ENCODE measurements at regions not wholly inside any gene's neighbourhood (a gene's known extent, or its start where the extent isn't known, plus 50 kb on each side); places are given as distances from the start of the nearest gene placed in this dataset.

- H3K27me3 ChIP-seq (ENCODE audit: control insufficient read depth, insufficient read depth, low read length): no peaks in the 10 kb centered on the region
- no peaks in the 10 kb centered on the region for H3K36me3 ChIP-seq (ENCODE audit: control insufficient read depth, insufficient read depth, low read length)
- no peak overlapping the region for H3K27ac ChIP-seq (ENCODE audit: low read depth, low read length)
- no peak overlapping the region for H3K4me3 ChIP-seq (ENCODE audit: low read depth, low read length)
- H3K4me1 ChIP-seq (ENCODE audit: control insufficient read depth, insufficient read depth, low read length): no peaks in the 10 kb centered on the region
- no peaks in the 10 kb centered on the region for H3K9me3 ChIP-seq (ENCODE audit: control insufficient read depth, insufficient read depth, low read length)
- H3K9ac ChIP-seq (ENCODE audit: low read depth, low read length): no peak overlapping the region
These were observed 92.4 kb upstream of the EYS start for GRCh38 chr6:65799389-65799788.

DNA sequence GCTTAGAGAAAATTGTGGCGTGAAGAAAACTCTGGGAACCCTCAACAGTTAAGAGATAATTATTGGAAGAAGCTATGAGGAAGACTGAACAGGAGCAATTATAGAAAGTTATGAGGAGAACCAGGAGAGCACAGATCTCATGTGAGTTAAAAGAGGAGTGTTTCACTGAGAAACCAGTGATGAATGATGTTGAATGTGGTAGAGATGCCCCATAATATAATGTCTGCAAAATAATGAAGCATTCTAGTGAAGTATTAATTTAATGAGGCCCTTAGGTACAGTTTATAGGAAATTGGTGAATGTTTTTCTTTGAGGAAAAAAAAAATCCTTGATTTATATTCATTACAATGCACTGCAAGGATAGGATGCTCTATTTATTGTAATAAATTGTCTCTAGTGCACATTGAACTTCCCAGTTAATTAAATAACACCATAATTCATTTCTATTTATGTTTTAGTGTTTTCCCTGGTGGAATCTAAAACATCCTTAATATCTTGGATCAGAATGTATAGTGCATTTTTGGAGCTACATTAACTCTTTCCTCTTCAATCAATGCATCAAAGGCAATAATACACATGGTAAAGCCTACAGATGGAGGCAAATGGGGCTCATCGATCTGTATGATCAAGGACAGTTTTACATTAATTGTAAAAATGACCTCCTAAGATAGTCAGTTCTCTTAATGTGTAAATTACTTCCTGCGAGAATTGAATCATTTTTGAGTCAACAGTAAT lies 91.4 kb upstream of the EYS start:
- no peaks in the 10 kb centered on the region for H3K9me3 ChIP-seq (ENCODE audit: control insufficient read depth, insufficient read depth, low read length)
- H3K36me3 ChIP-seq (ENCODE audit: control insufficient read depth, insufficient read depth, low read length): no peaks in the 10 kb centered on the region
- no peaks in the 10 kb centered on the region for H3K27me3 ChIP-seq (ENCODE audit: control insufficient read depth, insufficient read depth, low read length)
- H3K4me3 ChIP-seq (ENCODE audit: low read depth, low read length): no peak overlapping the region
- no peak overlapping the region for H3K27ac ChIP-seq (ENCODE audit: low read depth, low read length)
- H3K9ac ChIP-seq (ENCODE audit: low read depth, low read length): no peak overlapping the region
- H3K4me1 ChIP-seq (ENCODE audit: control insufficient read depth, insufficient read depth, low read length): no peaks in the 10 kb centered on the region

DNA sequence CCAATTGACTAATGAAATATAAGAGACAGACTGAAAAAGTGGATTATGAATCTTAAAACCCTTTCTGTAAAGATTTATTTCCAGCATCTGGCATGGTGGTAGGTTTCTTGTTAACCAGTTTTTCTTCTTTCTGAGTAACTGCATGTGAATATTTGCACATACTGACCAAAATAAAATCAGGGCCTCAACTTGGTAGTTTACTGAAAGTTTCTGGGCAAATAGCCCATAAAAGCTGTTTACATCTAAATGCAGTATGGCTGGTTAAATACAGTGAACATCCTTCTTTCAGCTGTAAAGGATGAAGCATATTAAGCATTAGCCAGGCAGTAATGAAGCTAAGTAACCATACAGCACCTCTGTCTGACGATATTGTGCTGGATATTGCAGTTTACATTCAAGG lies 83.6 kb upstream of the EYS start:
- Histone ChIP-seq H3K9me3 (ENCODE audit: control insufficient read depth, insufficient read depth, low read length) (no peaks in the 10 kb centered on the region), H3K27me3 (ENCODE audit: control insufficient read depth, insufficient read depth, low read length) (no peaks in the 10 kb centered on the region), H3K36me3 (ENCODE audit: control insufficient read depth, insufficient read depth, low read length) (no peaks in the 10 kb centered on the region), H3K27ac (ENCODE audit: low read depth, low read length) (no peak overlapping the region), H3K4me3 (ENCODE audit: low read depth, low read length) (no peak overlapping the region), H3K9ac (ENCODE audit: low read depth, low read length) (no peak overlapping the region), H3K4me1 (ENCODE audit: control insufficient read depth, insufficient read depth, low read length) (no peaks in the 10 kb centered on the region)

- no peaks in the 10 kb centered on the region for H3K36me3 ChIP-seq (ENCODE audit: control insufficient read depth, insufficient read depth, low read length)
- H3K9ac ChIP-seq (ENCODE audit: low read depth, low read length): no peak overlapping the region
- no peaks in the 10 kb centered on the region for H3K27me3 ChIP-seq (ENCODE audit: control insufficient read depth, insufficient read depth, low read length)
- H3K4me3 ChIP-seq (ENCODE audit: low read depth, low read length): no peak overlapping the region
- no peak overlapping the region for H3K27ac ChIP-seq (ENCODE audit: low read depth, low read length)
- H3K9me3 ChIP-seq (ENCODE audit: control insufficient read depth, insufficient read depth, low read length): no peaks in the 10 kb centered on the region
- H3K4me1 ChIP-seq (ENCODE audit: control insufficient read depth, insufficient read depth, low read length): no peaks in the 10 kb centered on the region
These were observed 80.8 kb upstream of the EYS start for GRCh38 chr6:65787787-65788186.

DNA sequence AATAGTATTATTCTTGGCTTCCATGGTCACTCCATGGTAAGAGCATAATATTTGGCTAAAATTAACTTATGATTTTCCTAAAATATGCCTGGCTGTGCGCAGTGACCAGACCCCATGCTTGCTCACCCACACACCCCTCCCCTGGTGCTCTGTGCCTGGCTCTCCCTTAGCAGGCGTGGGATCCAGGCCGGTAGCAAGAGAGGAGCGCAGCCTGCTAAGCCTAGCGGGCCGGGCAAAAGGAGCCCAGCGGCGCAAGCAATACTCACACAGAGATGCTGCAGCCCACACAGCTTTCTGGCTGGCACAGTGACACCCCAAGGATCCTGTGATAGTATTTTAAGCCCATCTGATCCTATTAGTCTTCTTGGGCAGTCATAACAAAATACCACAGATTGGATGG lies 79.8 kb upstream of the EYS start:
- Histone ChIP-seq H3K9ac (ENCODE audit: low read depth, low read length) (no peak overlapping the region), H3K27me3 (ENCODE audit: control insufficient read depth, insufficient read depth, low read length) (no peaks in the 10 kb centered on the region), H3K4me3 (ENCODE audit: low read depth, low read length) (no peak overlapping the region), H3K27ac (ENCODE audit: low read depth, low read length) (no peak overlapping the region), H3K36me3 (ENCODE audit: control insufficient read depth, insufficient read depth, low read length) (no peaks in the 10 kb centered on the region), H3K9me3 (ENCODE audit: control insufficient read depth, insufficient read depth, low read length) (no peaks in the 10 kb centered on the region), H3K4me1 (ENCODE audit: control insufficient read depth, insufficient read depth, low read length) (no peaks in the 10 kb centered on the region)

DNA sequence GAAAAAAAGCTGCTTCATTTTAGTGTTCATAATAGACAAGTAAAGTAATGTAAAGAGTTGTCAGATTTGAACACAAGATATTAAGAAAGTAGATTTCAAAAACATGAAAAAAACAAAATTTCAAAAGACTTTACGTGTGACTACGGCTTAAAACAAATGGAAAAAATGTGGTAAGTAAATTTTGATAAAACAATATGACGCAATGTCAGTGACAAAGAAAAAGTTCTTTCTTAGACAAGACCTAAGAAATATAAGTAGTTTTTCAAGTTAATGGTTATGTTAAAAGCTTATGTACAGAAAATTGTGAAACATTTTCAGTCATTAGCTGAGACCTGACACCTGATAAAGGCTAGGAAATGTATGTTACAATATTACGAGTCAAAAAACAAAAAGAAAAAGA lies 73.7 kb upstream of the EYS start:
- no peaks in the 10 kb centered on the region for H3K36me3 ChIP-seq (ENCODE audit: control insufficient read depth, insufficient read depth, low read length)
- H3K9ac ChIP-seq (ENCODE audit: low read depth, low read length): no peak overlapping the region
- H3K4me3 ChIP-seq (ENCODE audit: low read depth, low read length): no peak overlapping the region
- no peaks in the 10 kb centered on the region for H3K9me3 ChIP-seq (ENCODE audit: control insufficient read depth, insufficient read depth, low read length)
- no peak overlapping the region for H3K27ac ChIP-seq (ENCODE audit: low read depth, low read length)
- no peaks in the 10 kb centered on the region for H3K27me3 ChIP-seq (ENCODE audit: control insufficient read depth, insufficient read depth, low read length)
- H3K4me1 ChIP-seq (ENCODE audit: control insufficient read depth, insufficient read depth, low read length): peaks cover 3% of the 10 kb centered on the region; the same call in 1 of the 2 replicates

DNA sequence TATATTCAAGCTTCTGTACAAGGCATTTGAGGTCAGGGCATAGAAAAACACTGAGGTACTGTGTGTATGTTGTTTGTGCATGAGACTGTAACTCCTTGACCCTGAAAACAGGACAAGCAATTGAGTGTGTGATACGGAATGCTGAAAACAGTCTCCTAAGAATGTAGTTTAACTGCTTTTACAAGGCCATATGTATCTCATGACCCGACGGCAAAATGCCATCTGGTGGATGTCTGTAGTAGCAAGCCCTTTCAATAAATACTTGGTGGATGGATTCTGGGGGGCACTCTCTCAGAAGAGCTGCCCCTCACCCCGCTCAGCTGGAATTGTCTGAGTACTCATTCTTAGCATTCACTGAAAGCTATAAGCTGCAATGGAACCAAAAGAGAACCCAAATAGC lies 69.3 kb upstream of the EYS start:
- H3K36me3 ChIP-seq (ENCODE audit: control insufficient read depth, insufficient read depth, low read length): no peaks in the 10 kb centered on the region

GRCh38 chr6:65771946-65772345 lies 64.9 kb upstream of the EYS start:
- Histone ChIP-seq H3K4me3 (ENCODE audit: low read depth, low read length) (no peak overlapping the region), H3K27me3 (ENCODE audit: control insufficient read depth, insufficient read depth, low read length) (no peaks in the 10 kb centered on the region), H3K27ac (ENCODE audit: low read depth, low read length) (no peak overlapping the region), H3K4me1 (ENCODE audit: control insufficient read depth, insufficient read depth, low read length) (peaks cover 7% of the 10 kb centered on the region), H3K9ac (ENCODE audit: low read depth, low read length) (no peak overlapping the region), H3K9me3 (ENCODE audit: control insufficient read depth, insufficient read depth, low read length) (no peaks in the 10 kb centered on the region), H3K36me3 (ENCODE audit: control insufficient read depth, insufficient read depth, low read length) (no peaks in the 10 kb centered on the region)

More for the DNA sequence above, 69.3 kb upstream of the EYS start:
- no peaks in the 10 kb centered on the region for H3K9me3 ChIP-seq (ENCODE audit: control insufficient read depth, insufficient read depth, low read length)
- H3K9ac ChIP-seq (ENCODE audit: low read depth, low read length): no peak overlapping the region
- H3K27me3 ChIP-seq (ENCODE audit: control insufficient read depth, insufficient read depth, low read length): no peaks in the 10 kb centered on the region
- H3K4me1 ChIP-seq (ENCODE audit: control insufficient read depth, insufficient read depth, low read length): peaks cover 7% of the 10 kb centered on the region
- no peak overlapping the region for H3K4me3 ChIP-seq (ENCODE audit: low read depth, low read length)
- no peak overlapping the region for H3K27ac ChIP-seq (ENCODE audit: low read depth, low read length)

DNA sequence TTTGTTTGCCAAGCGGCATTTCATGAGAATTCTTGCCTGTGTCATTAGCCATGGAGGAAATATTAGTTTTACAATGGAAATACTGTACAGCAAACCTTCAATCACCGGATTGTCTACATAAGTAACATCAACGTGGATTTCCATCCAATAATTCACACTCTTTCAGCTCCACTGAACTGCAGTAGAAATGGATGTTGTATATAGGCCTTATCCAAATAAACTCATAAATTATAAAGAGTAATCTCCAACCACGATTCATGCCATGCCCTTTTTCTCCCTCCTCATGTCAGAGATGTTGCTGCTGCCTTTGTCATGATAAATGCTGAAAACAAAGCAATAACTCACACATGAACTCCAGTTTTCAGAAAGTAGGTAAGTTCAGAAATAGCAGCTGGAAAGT lies 54.9 kb upstream of the EYS start:
- no peaks in the 10 kb centered on the region for H3K9me3 ChIP-seq (ENCODE audit: control insufficient read depth, insufficient read depth, low read length)
- H3K4me1 ChIP-seq (ENCODE audit: control insufficient read depth, insufficient read depth, low read length): no peaks in the 10 kb centered on the region
- H3K9ac ChIP-seq (ENCODE audit: low read depth, low read length): no peak overlapping the region
- no peaks in the 10 kb centered on the region for H3K36me3 ChIP-seq (ENCODE audit: control insufficient read depth, insufficient read depth, low read length)
- no peaks in the 10 kb centered on the region for H3K27me3 ChIP-seq (ENCODE audit: control insufficient read depth, insufficient read depth, low read length)
- H3K4me3 ChIP-seq (ENCODE audit: low read depth, low read length): no peak overlapping the region
- no peak overlapping the region for H3K27ac ChIP-seq (ENCODE audit: low read depth, low read length)

GRCh38 chr6:65760285-65760684 lies 53.3 kb upstream of the EYS start:
- H3K9me3 ChIP-seq (ENCODE audit: control insufficient read depth, insufficient read depth, low read length): no peaks in the 10 kb centered on the region
- H3K27me3 ChIP-seq (ENCODE audit: control insufficient read depth, insufficient read depth, low read length): no peaks in the 10 kb centered on the region
- H3K4me3 ChIP-seq (ENCODE audit: low read depth, low read length): no peak overlapping the region
- H3K9ac ChIP-seq (ENCODE audit: low read depth, low read length): no peak overlapping the region
- H3K36me3 ChIP-seq (ENCODE audit: control insufficient read depth, insufficient read depth, low read length): no peaks in the 10 kb centered on the region
- H3K4me1 ChIP-seq (ENCODE audit: control insufficient read depth, insufficient read depth, low read length): no peaks in the 10 kb centered on the region
- H3K27ac ChIP-seq (ENCODE audit: low read depth, low read length): no peak overlapping the region
